HG02943 (cell line): ENCODE measurements at regions not wholly inside any gene's neighbourhood (a gene's known extent, or its start where the extent isn't known, plus 50 kb on each side); places are given as distances from the start of the nearest gene placed in this dataset.
"Not testable (repeated sequence)": the region's sequence is repeated elsewhere in the genome, so short reads cannot be mapped to it uniquely, and the experiment has no call there.

Source experiments
- ATAC-seq: cut with Tn5 transposase; IDR thresholded peaks from one replicate; pipeline ENCODE4 v1.9.1; 2021; ENCODE audit warnings: mild to moderate bottlenecking, low read depth, moderate library complexity; ENCODE audit not compliant: unreplicated experiment

DNA sequence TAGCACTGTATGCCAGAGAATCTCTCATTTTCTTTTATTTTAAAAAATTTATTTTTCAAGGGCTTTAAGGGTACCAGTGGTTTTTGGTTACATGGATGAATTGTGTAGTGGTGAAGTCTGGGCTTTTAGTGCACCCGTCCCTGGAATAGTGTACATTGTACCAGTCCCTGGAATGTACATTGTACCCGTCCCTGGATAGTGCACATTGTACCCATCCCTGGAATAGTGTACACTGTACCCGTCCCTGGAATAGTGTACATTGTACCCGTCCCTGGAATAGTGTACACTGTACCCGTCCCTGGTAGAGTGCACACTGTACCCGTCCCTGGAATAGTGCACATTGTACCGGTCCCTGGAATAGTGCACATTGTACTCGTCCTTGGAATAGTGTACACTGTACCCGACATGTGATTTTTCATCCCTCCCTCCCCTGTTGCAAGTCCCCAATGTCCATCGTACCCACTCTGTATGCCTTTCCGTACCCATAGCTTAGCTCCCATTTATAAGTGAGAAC is 56.1 kb upstream of the HELT start:
- no peak for ATAC-seq

DNA sequence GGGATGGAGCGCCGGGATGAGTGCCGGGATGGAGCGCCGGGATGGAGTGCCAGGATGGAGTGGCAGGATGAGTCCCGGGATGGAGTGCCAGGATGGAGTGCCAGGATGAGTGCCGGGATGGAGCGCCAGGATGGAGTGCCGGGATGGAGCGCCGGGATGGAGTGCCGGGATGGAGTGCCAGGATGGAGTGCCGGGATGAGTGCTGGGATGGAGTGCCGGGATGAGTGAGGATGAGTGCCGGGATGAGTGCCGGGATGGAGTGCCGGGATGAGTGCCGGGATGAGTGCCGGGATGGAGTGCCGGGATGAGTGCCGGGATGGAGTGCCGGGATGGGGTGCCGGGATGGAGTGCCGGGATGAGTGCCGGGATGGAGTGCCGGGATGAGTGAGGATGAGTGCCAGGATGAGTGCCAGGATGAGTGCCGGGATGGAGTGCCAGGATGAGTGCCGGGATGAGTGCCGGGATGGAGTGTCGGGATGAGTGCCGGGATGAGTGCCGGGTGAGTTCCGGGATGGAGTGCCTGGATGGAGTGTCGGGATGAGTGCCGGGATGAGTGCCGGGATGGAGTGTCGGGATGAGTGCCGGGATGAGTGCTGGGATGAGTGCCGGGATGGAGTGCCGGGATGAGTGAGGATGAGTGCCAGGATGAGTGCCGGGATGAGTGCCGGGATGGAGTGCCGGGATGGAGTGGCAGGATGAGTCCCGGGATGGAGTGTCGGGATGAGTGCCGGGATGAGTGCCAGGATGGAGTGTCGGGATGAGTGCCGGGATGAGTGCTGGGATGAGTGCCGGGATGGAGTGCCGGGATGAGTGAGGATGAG is 52.9 kb upstream of the HELT start:
- ATAC-seq = not testable (repeated sequence)

DNA sequence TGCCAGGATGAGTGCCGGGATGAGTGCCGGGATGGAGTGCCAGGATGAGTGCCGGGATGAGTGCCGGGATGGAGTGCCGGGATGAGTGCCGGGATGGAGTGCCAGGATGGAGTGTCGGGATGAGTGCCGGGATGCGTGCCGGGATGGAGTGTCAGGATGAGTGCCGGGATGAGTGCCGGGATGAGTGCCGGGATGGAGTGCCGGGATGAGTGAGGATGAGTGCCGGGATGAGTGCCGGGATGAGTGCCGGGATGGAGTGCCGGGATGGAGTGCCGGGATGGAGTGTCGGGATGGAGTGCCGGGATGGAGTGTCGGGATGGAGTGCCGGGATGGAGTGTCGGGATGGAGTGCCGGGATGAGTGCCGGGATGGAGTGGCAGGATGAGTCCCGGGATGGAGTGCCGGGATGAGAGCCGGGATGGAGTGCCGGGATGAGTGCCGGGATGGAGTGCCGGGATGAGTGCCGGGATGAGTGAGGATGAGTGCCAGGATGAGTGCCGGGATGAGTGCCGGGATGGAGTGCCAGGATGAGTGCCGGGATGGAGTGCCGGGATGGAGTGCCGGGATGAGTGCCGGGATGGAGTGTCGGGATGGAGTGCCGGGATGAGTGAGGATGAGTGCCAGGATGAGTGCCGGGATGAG is 52.1 kb upstream of the HELT start:
- ATAC-seq = not testable (repeated sequence)

DNA sequence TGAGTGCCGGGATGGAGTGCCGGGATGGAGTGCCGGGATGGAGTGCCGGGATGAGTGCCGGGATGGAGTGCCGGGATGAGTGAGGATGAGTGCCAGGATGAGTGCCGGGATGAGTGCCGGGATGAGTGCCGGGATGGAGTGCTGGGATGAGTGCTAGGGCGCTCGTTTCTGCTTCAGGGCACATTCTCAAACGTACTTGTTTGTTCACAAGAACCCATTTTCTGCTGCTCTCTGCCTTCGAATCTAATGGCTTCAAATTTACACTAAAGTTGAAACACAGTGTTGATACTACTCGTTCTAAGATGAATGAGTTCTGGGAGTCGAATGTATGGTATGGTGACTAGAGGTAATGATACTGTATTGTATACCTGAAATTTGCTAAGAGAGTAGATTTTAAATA is 50.6 kb upstream of the HELT start:
- not testable (repeated sequence) for ATAC-seq

DNA sequence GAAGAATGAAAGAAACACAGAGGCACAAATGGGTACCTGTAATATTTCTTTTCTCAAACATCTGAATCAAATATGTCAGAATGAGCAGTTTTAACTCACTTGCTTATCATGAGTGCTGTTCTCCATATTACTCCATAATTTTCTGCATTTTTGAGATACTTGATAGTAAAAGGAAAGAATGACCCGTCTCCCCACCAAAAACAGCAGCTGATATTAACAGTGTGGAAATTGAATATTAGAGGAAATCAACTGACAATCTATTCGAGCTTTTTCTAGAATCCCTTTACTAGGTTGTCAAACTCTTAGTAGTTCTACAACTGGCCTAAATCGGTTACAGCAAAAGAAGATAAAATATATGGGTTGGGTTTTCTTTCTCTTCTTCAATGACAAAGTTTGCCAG is 49.9 kb upstream of the HELT start:
- ATAC-seq = no peak
